ENCODE measurements at regions not wholly inside any gene's neighbourhood (a gene's known extent, or its start where the extent isn't known, plus 50 kb on each side); places are given as distances from the start of the nearest gene placed in this dataset.

- Histone ChIP-seq H3K36me3 (ENCODE audit: control insufficient read depth in 2 of 2, insufficient read depth in 2 of 2, low read length in 1 of 2) (no peaks in the 10 kb centered on the region), H4K20me1 (ENCODE audit: control insufficient read depth, insufficient read depth) (no peaks in the 10 kb centered on the region), H3K4me3 (no peak overlapping the region), H3K79me2 (ENCODE audit: control insufficient read depth, insufficient read depth, low read length) (no peaks in the 10 kb centered on the region), H3K4me2 (ENCODE audit: control insufficient read depth, insufficient read depth) (peak overlapping the region; percentile 57), H3K9ac (ENCODE audit: control insufficient read depth, insufficient read depth, low read length) (no peak overlapping the region), H3K27ac (ENCODE audit: control insufficient read depth, insufficient read depth) (no peak overlapping the region; the same call in 1 of the 2 replicates), H3K4me1 (ENCODE audit: control insufficient read depth, insufficient read depth, low read length) (peaks cover 19% of the 10 kb centered on the region), H2AFZ (ENCODE audit: control insufficient read depth, low read depth, low read length) (no peak overlapping the region), H3K27me3 (replicated peaks in 1 of 2; ENCODE audit: control insufficient read depth in 2 of 2, insufficient read depth in 2 of 2, low read length in 1 of 2) (no peaks in the 10 kb centered on the region), H3K9me3 (replicated peaks; ENCODE audit: control insufficient read depth, insufficient read depth, low read length) (no peaks in the 10 kb centered on the region)
- peak; percentile 54 for ATAC-seq
- intact Hi-C loops (cut with micrococcal nuclease; ENCODE audit: unreplicated experiment) = no loop called here
- FAIRE-seq = no peak
- 48% methylated on average over 2 of the region's 2 CpGs for WGBS (ENCODE audit: insufficient coverage, insufficient replicate concordance, low lambda C conversion rate, missing lambda C conversion rate)
- in situ Hi-C loops (cut with MboI) = loop anchor here (5.0 kb wide), 2 partner anchors 77 to 507 kb away; no protein-coding TSS in a partner anchor
- DNase-seq (ENCODE audit: low read depth, low spot score) = no peak
- RAD21 ChIA-PET (ENCODE audit: unreplicated experiment) = interaction anchor here (0.6 to 4.7 kb wide), 5 partner anchors 9 to 569 kb away, joined by 3 to 40 read pairs (median 12); no protein-coding TSS in a partner anchor
- no peak for TF ChIP-seq KLF5 (IDR thresholded peaks at IDR 0.05; ENCODE audit: partially characterized antibody)
- no peak for TF ChIP-seq E4F1 (IDR thresholded peaks at IDR 0.05; ENCODE audit: borderline replicate concordance, partially characterized antibody)
- TF ChIP-seq YY1 (IDR thresholded peaks at IDR 0.05; ENCODE audit: low read depth, low read length) = no peak
- TF ChIP-seq PKNOX1 (IDR thresholded peaks at IDR 0.05) = no peak
- no peak for TF ChIP-seq SMARCA5 (IDR thresholded peaks at IDR 0.05)
- no peak for TF ChIP-seq MTA2 (IDR thresholded peaks at IDR 0.05; ENCODE audit: low read depth)
- no peak for TF ChIP-seq RAD51 (IDR thresholded peaks at IDR 0.05)
- TF ChIP-seq ESRRA (IDR thresholded peaks at IDR 0.05; ENCODE audit: low read length) = no peak
- SMC1A ChIA-PET (ENCODE audit: uncharacterized antibody, unreplicated experiment) = interaction anchor here (0.5 to 4.6 kb wide), 15 partner anchors 10 to 493 kb away, joined by 3 to 47 read pairs (median 4); no protein-coding TSS in a partner anchor
- CTCF ChIA-PET = interaction anchor here (0.7 to 4.7 kb wide), 18 partner anchors 9 to 1590 kb away, joined by 3 to 49 read pairs (median 3); no protein-coding TSS in a partner anchor
- no TSS peak for BruUV-seq (replicated peaks)
- POLR2A ChIA-PET = interaction anchor here (0.5 to 1.6 kb wide), 2 partner anchors 9 to 573 kb away, joined by 3 read pairs; no protein-coding TSS in a partner anchor
These were observed 228.2 kb upstream of the ZC3H12C start for GRCh38 chr11:109864834-109865547.
